MCF 10A (cell line): ENCODE measurements at regions not wholly inside any gene's neighbourhood (a gene's known extent, or its start where the extent isn't known, plus 50 kb on each side); places are given as distances from the start of the nearest gene placed in this dataset.

Experiments
- BruUV-seq: library from RNA; stranded (reverse); fragments of 400-500 nt; replicated peaks from 2 replicates; lab custom pipeline; 2021; lab: Mats Ljungman, UMichigan
- CTCF ChIA-PET: fragments of 300-600 bp; sonication (Branson Sonifier 250); formaldehyde crosslinking; extraction: SDS; loops from one replicate; lab custom pipeline; 2021; ENCODE audit warnings: antibody characterized with exemption, inconsistent platforms; lab: Yijun Ruan, JAX
- POLR2A ChIA-PET: fragments of 300-600, 350-650 bp; sonication (Branson Sonifier 250); formaldehyde crosslinking; extraction: SDS; loops from one replicate; lab custom pipeline; 2020; ENCODE audit warnings: antibody characterized with exemption, inconsistent platforms; lab: Yijun Ruan, JAX
- DNase-seq: peaks from one replicate; pipeline ENCODE4 v3.0.0-alpha.2; 2018; ENCODE audit not compliant: unreplicated experiment
- H3K27ac Mint-ChIP-seq: one replicate; pipeline ENCODE4 v1.8.0; 2022; ENCODE audit warnings: mild to moderate bottlenecking, low read depth, mixed read lengths; ENCODE audit not compliant: unreplicated experiment
- H3K27me3 Mint-ChIP-seq: one replicate; pipeline ENCODE4 v1.8.0; 2022; ENCODE audit warnings: mixed read lengths; ENCODE audit not compliant: insufficient read depth, unreplicated experiment
- H3K36me3 Mint-ChIP-seq: one replicate; pipeline ENCODE4 v1.8.0; 2022; ENCODE audit warnings: mild to moderate bottlenecking, moderate library complexity, mixed read lengths; ENCODE audit not compliant: insufficient read depth, unreplicated experiment
- H3K4me1 Mint-ChIP-seq: one replicate; pipeline ENCODE4 v1.8.0; 2022; ENCODE audit warnings: mixed read lengths; ENCODE audit not compliant: insufficient read depth, unreplicated experiment
- H3K4me3 Mint-ChIP-seq: one replicate; pipeline ENCODE4 v1.8.0; 2022; ENCODE audit warnings: mild to moderate bottlenecking, moderate library complexity, mixed read lengths; ENCODE audit not compliant: unreplicated experiment
- H3K9me3 Mint-ChIP-seq: one replicate; pipeline ENCODE4 v1.8.0; 2022; ENCODE audit warnings: mixed read lengths; ENCODE audit not compliant: unreplicated experiment
- intact Hi-C: fragments of 100-400 bp; cut with micrococcal nuclease; formaldehyde crosslinking; loops from 2 replicates; pipeline ENCODE4 v1.14.1; 2022
- TF ChIP-seq, protein P1 (sequence below): fragments of 200-600 bp; IDR thresholded peaks from one replicate; pipeline ENCODE4 v1.8.0; 2022; ENCODE audit warnings: antibody characterized with exemption, mild to moderate bottlenecking; ENCODE audit not compliant: unreplicated experiment

DNA sequence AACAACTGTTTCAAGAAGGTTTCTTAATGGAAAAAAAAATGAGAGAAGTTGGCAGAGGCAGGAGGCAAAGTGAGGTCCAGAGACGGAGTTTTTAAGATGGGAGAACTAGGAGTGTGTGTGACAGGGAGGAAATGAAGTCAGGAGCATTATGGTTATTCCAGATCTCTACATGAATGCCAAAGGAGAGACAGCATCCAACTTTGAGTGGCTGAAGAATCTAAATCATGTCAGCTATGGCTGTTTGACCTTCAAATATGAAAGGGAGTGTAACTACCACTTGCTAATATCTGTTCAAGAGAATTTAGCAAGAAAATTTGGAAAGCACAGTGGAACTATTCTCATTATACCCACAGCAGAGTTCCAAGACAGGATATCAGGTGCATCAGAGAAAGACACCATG, 81.2 kb upstream of the CCBE1 start:
- Mint-ChIP-seq H3K4me3 (no peak overlapping the region), H3K36me3 (no peaks in the 10 kb centered on the region), H3K9me3 (peaks cover 3% of the 10 kb centered on the region), H3K27me3 (no peaks in the 10 kb centered on the region), H3K27ac (peak overlapping the region; percentile 18), H3K4me1 (peaks cover 26% of the 10 kb centered on the region)
- CTCF ChIA-PET: interaction anchor here (0.7 to 7.8 kb wide), 3 partner anchors 45 to 318 kb away, joined by 3 to 118 read pairs (median 26); no protein-coding TSS in a partner anchor
- no TSS peak for BruUV-seq
- DNase-seq: no peak
- POLR2A ChIA-PET: interaction anchor here (3.1 kb wide), 1 partner anchor 9 kb away, joined by 22 read pairs; no protein-coding TSS in a partner anchor
- TF ChIP-seq, protein P1, sequence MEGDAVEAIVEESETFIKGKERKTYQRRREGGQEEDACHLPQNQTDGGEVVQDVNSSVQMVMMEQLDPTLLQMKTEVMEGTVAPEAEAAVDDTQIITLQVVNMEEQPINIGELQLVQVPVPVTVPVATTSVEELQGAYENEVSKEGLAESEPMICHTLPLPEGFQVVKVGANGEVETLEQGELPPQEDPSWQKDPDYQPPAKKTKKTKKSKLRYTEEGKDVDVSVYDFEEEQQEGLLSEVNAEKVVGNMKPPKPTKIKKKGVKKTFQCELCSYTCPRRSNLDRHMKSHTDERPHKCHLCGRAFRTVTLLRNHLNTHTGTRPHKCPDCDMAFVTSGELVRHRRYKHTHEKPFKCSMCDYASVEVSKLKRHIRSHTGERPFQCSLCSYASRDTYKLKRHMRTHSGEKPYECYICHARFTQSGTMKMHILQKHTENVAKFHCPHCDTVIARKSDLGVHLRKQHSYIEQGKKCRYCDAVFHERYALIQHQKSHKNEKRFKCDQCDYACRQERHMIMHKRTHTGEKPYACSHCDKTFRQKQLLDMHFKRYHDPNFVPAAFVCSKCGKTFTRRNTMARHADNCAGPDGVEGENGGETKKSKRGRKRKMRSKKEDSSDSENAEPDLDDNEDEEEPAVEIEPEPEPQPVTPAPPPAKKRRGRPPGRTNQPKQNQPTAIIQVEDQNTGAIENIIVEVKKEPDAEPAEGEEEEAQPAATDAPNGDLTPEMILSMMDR: no peak
- intact Hi-C loops: no loop called here

DNA sequence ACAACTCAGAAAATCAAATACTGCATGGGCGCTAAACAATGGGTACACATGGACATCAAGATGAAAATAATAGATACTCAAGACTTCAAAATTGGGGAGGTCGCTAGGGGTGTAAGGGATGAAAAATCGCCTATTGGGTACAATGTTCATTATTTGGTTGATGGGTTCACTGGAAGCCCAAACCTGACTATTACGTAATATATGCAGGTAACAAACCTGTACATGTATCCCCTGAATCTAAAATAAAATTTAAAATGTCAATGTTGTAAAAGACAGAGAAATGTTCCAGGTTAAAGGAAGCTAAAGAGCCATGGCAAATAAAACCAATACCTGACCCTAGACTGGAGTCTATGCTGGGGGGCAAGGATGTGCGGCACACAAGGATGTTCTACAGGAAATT, 80.4 kb upstream of the CCBE1 start:
- ChIA-PET CTCF (interaction anchor here (0.6 to 0.7 kb wide), 3 partner anchors 261 to 1302 kb away, joined by 3 to 5 read pairs (median 3); no protein-coding TSS in a partner anchor), POLR2A (no interaction called here)
- intact Hi-C loops: no loop called here
- DNase-seq: no peak
- no TSS peak for BruUV-seq
- no peak overlapping the region for H3K27ac Mint-ChIP-seq
- no peaks in the 10 kb centered on the region for H3K27me3 Mint-ChIP-seq
- no peaks in the 10 kb centered on the region for H3K36me3 Mint-ChIP-seq
- TF ChIP-seq, protein P1: no peak
- no peak overlapping the region for H3K4me3 Mint-ChIP-seq
- H3K4me1 Mint-ChIP-seq: peaks cover 19% of the 10 kb centered on the region
- peaks cover 11% of the 10 kb centered on the region for H3K9me3 Mint-ChIP-seq

DNA sequence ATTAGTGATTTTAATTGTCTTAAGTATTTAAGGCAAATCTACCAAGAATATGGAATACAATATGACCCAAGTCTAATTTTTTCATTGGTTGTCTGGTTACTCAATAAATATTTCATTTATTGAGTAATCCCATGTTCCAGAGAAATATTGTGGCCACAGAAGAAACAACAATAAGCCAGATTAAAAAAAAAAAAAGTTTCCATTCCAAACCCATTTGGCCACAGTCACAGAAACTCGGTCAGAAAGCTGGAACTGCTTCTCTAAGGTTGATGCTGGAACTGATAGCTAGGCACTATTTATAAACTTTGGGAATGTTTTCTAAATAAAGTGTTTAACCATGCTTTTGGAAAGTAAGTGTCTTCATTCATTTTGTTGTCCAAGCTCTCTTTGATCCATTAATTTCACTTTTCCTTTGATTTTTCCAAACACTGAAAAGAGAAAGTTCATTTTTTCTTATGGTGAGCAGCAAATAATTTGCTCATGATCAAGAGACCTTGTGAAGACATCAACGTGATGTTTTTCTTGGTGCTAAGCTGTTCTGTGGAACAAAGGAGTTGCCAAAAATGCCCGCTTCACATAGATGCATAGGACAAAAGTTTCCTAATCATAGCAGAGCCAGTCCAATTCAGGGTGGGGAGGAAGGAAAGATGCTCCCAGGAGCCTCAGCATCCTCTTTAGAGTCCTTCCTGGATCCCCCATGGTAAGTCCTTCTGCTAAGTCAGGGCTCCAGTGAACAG, 72.1 kb upstream of the CCBE1 start:
- H3K9me3 Mint-ChIP-seq: peaks cover 16% of the 10 kb centered on the region
- BruUV-seq: no TSS peak
- ChIA-PET CTCF (interaction anchor here (0.6 to 3.0 kb wide), 7 partner anchors 13 to 219 kb away, joined by 3 to 14 read pairs (median 4); no protein-coding TSS in a partner anchor), POLR2A (interaction anchor here (0.6 to 4.3 kb wide), 8 partner anchors 11 to 310 kb away, joined by 3 to 22 read pairs (median 4); partner anchors contain the start of gene CCBE1)
- H3K4me3 Mint-ChIP-seq: peak overlapping the region; percentile 29
- DNase-seq: peak; percentile 57
- H3K27ac Mint-ChIP-seq: peak overlapping the region; percentile 89
- H3K36me3 Mint-ChIP-seq: no peaks in the 10 kb centered on the region
- H3K4me1 Mint-ChIP-seq: peaks cover 21% of the 10 kb centered on the region
- TF ChIP-seq, protein P1: no peak
- no peaks in the 10 kb centered on the region for H3K27me3 Mint-ChIP-seq
- intact Hi-C loops: no loop called here

DNA sequence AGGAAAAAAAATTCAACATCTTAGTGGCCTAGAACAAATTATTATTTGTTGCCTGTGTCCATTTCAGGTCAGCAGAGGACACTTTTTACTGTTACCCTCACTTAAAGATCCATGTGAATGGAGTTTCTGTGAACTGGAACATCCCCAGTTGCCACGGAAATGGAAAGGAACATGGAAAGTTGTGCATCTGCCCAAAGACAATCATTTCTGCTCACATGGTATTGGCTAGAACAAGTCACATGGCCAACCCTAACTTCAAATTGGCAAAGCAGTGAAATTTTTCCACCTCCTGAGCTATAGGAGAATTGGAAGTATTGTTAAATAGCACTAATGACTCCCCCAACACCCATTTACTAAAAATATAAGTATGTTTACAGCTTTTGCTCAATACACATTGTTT, 71.2 kb upstream of the CCBE1 start:
- H3K9me3 Mint-ChIP-seq: peaks cover 13% of the 10 kb centered on the region
- H3K4me3 Mint-ChIP-seq: no peak overlapping the region
- TF ChIP-seq, protein P1: no peak
- no peaks in the 10 kb centered on the region for H3K27me3 Mint-ChIP-seq
- no peak for DNase-seq
- intact Hi-C loops: no loop called here
- peak overlapping the region; percentile 89 for H3K27ac Mint-ChIP-seq
- H3K4me1 Mint-ChIP-seq: peaks cover 21% of the 10 kb centered on the region
- POLR2A ChIA-PET: interaction anchor here (1.2 to 4.3 kb wide), 3 partner anchors 12 to 132 kb away, joined by 3 to 22 read pairs (median 4); no protein-coding TSS in a partner anchor
- CTCF ChIA-PET: interaction anchor here (0.6 to 3.0 kb wide), 4 partner anchors 14 to 624 kb away, joined by 3 to 14 read pairs (median 4); partner anchors contain the start of gene CCBE1
- no TSS peak for BruUV-seq
- no peaks in the 10 kb centered on the region for H3K36me3 Mint-ChIP-seq
